ENCODE measurements at regions not wholly inside any gene's neighbourhood (a gene's known extent, or its start where the extent isn't known, plus 50 kb on each side); places are given as distances from the start of the nearest gene placed in this dataset.

- ATAC-seq (no peak), DNase-seq (peak in 2 of 5 donors; percentile 13 to 48)
- intact Hi-C loops (cut with DNase I), result no loop called here
- Histone ChIP-seq H3K27ac (no peak overlapping the region), H3K4me1 (peaks cover 0 to 21% (median 0%) of the 10 kb centered on the region in 12 donors), H3K27me3 (peaks cover 0 to 3% (median 0%) of the 10 kb centered on the region in 9 donors), H3K36me3 (no peaks in the 10 kb centered on the region), H3K9me3 (no peaks in the 10 kb centered on the region), H3K4me3 (no peak overlapping the region)
- WGBS, 4 donors, result 77 to 86% (median 84%) methylated on average over 5 to 12 of the region's 12 CpGs
- TF ChIP-seq CTCF (IDR thresholded peaks at IDR 0.05) (no peak), POLR2A (IDR thresholded peaks at IDR 0.05) (no peak)
These were observed 121.9 kb upstream of the HDAC4 start for GRCh38 chr2:239522740-239523119.

DNA sequence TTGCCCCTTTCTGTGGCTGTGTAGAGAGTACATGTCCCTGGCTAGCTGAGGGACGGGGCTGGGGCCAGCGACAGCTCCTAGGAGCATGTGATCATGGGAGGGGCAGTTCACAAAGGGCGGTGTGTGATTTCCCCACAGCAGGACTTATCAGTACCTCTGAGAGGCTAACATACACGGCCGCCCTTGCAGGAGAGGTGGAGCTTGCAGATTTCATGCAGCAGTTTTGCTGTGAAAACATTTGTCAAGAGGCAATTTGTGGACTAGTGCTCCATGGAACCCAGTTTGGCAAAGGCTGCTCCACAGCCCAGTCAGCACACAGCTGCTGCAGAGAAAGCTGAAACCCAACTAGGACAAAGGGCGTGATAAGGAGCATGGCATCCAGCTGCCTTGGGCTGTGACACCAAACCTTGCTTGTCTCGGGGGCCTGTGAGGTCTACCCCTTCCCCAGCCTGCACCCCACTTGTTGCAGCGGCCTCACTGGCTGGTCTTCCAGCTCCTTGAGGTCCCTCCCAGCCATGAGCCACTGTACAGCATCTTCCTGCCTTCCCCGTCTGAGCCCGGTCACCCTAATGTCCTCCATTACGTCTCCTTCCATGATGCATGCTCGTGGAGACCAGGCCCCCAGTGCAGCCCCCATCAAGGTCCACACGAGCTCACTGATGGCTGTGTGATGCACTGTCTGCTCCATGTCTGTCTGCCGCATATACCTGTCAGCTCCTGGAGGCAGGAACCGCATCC, 121.4 kb upstream of the HDAC4 start:
- ATAC-seq, result peak; percentile 74 to 87 (median 76)

GRCh38 chr2:239521518-239521815, 120.6 kb upstream of the HDAC4 start:
- DNase-seq, result peak in 2 of 5 donors; percentile 15 to 17
- intact Hi-C loops (cut with DNase I), result no loop called here
- TF ChIP-seq POLR2A (IDR thresholded peaks at IDR 0.05) (no peak), CTCF (IDR thresholded peaks at IDR 0.05) (no peak)

More for the DNA sequence above, 121.4 kb upstream of the HDAC4 start:
- H3K9me3 ChIP-seq, result no peaks in the 10 kb centered on the region
- no peaks in the 10 kb centered on the region for H3K36me3 ChIP-seq
- DNase-seq, result peak in 2 of 5 donors; percentile 43 to 51
- H3K4me3 ChIP-seq, result no peak overlapping the region
- H3K27ac ChIP-seq, result no peak overlapping the region
- peaks cover 0 to 21% (median 0%) of the 10 kb centered on the region in 12 donors for H3K4me1 ChIP-seq
- 65 to 67% (median 65%) methylated on average over 15 of the region's 15 CpGs for WGBS, 4 donors
- TF ChIP-seq POLR2A (IDR thresholded peaks at IDR 0.05) (no peak), CTCF (IDR thresholded peaks at IDR 0.05) (no peak)
- H3K27me3 ChIP-seq, result peaks cover 0 to 3% (median 0%) of the 10 kb centered on the region in 9 donors
- intact Hi-C loops (cut with DNase I), result no loop called here

DNA sequence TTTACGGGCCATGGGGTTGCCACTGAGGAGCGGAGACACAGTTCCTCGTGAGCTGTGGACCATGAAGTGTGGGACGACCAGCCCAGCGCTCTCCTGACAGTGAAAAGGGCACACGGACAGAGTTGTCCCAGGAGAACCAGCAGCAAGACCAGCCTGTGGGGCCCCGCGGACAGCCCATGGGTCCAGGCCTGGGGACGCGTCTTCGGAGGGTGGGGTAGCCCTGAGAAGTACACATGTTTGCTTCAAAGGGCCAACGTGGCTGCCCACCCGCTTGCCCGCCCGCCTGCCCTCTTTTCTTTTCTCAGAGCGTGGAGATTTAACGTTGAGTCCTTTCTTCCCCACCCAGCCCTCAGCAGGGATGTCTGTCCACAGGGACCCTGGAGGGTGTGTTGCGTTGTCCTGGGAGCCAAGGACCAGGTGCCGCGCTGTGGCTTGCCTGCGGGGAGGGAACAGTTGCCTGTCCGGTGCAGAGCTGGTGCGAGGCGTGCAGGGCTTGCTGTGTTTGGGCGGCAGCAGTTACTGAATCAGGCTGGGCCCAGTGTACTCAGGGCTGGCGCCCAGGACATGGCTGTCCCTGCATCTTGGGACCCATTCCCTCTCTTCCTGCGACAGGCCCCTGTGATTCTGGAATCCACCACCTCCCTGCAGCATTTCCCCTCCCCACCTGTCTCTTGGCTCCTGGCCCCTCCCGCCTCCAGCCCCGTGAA, 120.1 kb upstream of the HDAC4 start:
- TF ChIP-seq CTCF (IDR thresholded peaks at IDR 0.05), result no peak
- TF ChIP-seq POLR2A (IDR thresholded peaks at IDR 0.05), result no peak
- Histone ChIP-seq H3K4me1 (peaks cover 0 to 21% (median 0%) of the 10 kb centered on the region in 12 donors), H3K27ac (no peak overlapping the region), H3K9me3 (no peaks in the 10 kb centered on the region), H3K27me3 (peaks cover 0 to 4% (median 0%) of the 10 kb centered on the region in 9 donors), H3K36me3 (no peaks in the 10 kb centered on the region), H3K4me3 (no peak overlapping the region)
- 90 to 95% (median 92%) methylated on average over 20 to 29 of the region's 29 CpGs for WGBS, 4 donors
- intact Hi-C loops (cut with DNase I), result no loop called here
- ATAC-seq (no peak), DNase-seq (peak in 2 of 5 donors; percentile 14 to 49)

More at GRCh38 chr2:239521518-239521815, 120.6 kb upstream of the HDAC4 start:
- WGBS, 4 donors, result 82 to 100% (median 91%) methylated on average over 5 to 6 of the region's 6 CpGs
- Histone ChIP-seq H3K27ac (no peak overlapping the region), H3K36me3 (no peaks in the 10 kb centered on the region), H3K27me3 (peaks cover 0 to 5% (median 0%) of the 10 kb centered on the region in 9 donors), H3K4me1 (peaks cover 0 to 21% (median 0%) of the 10 kb centered on the region in 12 donors), H3K4me3 (no peak overlapping the region), H3K9me3 (no peaks in the 10 kb centered on the region)
- no peak for ATAC-seq
